H1 (cell line): ENCODE measurements at regions not wholly inside any gene's neighbourhood (a gene's known extent, or its start where the extent isn't known, plus 50 kb on each side); places are given as distances from the start of the nearest gene placed in this dataset.

Experiments used
- BACH1 ChIP-seq: IDR thresholded peaks from 2 replicates; pipeline ENCODE4 v1.6.1; 2012; ENCODE audit warnings: low read length, improper control_type of control experiment
- FOSL1 ChIP-seq: IDR thresholded peaks from 2 replicates; pipeline ENCODE4 v1.6.1; 2011; ENCODE audit warnings: mild to moderate bottlenecking, low read depth, low read length, moderate library complexity; ENCODE audit not compliant: insufficient read depth
- HDAC6 ChIP-seq: IDR thresholded peaks from one replicate; pipeline ENCODE4 v1.7.1; 2012; ENCODE audit warnings: low read depth, mild to moderate bottlenecking, inconsistent platforms, low read length, moderate library complexity
- KDM1A ChIP-seq: fragments of 200-600, 300-600 bp; sonication (generic); IDR thresholded peaks from 2 replicates; pipeline ENCODE4 v1.7.1; 2016; ENCODE audit warnings: mild to moderate bottlenecking, low read length, borderline replicate concordance
- KDM5A ChIP-seq: fragments of 200-600 bp; IDR thresholded peaks from 2 replicates; pipeline ENCODE4 v1.7.1; 2012; ENCODE audit warnings: mild to moderate bottlenecking, low read length, inconsistent platforms, mixed read lengths
- RAD21 ChIP-seq, 2 experiments: IDR thresholded peaks in 1 of 2; conservative IDR thresholded peaks in 1 of 2; 2 replicates each; pipeline ENCODE4 v1.6.1; 2011; ENCODE audit warnings: low read depth in 2 of 2, low read length in 2 of 2, improper control_type of control experiment in 1 of 2, inconsistent platforms in 1 of 2, mild to moderate bottlenecking in 1 of 2, moderate library complexity in 1 of 2
- SUZ12 ChIP-seq: fragments of 200-600 bp; sonication (generic); IDR thresholded peaks from 2 replicates; pipeline ENCODE4 v1.6.1; 2012; ENCODE audit warnings: mild to moderate bottlenecking, inconsistent platforms, low read length, moderate library complexity, mixed read lengths
- TEAD4 ChIP-seq: IDR thresholded peaks from 2 replicates; pipeline ENCODE4 v1.6.1; 2012; ENCODE audit warnings: low read depth, low read length, inconsistent platforms, mixed read lengths
- YY1 ChIP-seq: IDR thresholded peaks from 2 replicates; pipeline ENCODE4 v1.6.1; 2011; ENCODE audit warnings: low read depth, mild to moderate bottlenecking, low read length
- ZNF274 ChIP-seq: IDR thresholded peaks from 2 replicates; pipeline ENCODE4 v1.7.0; 2012; ENCODE audit warnings: low read length, borderline replicate concordance; ENCODE audit errors: extremely low read depth
- TF ChIP-seq, protein P1 (sequence below): fragments of 300-600 bp; sonication (generic); IDR thresholded peaks from 2 replicates; pipeline ENCODE4 v1.7.1; 2012; ENCODE audit warnings: low read length, moderate library complexity, mild to moderate bottlenecking, inconsistent platforms; ENCODE audit not compliant: insufficient replicate concordance

DNA sequence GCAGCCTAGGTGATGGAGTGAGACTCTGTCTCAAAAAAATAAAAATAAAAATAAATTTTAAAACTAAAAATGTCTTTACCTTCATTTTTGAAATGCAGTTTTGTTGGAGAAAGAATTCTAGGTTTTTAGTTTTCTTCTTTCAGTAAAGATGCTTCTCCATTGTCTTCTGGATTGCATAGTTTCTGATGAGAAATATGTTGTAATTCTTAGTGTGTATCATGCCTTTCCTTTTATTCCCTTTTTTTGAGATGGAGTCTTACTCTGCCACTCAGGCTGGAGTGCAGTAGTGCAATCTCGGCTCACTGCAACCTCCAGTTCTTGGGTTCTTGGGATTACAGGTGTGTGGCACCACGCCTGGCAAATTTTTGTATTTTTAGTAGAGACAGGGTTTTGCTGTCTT lies 130.0 kb upstream of the FBXO11 start (continued):
- TF ChIP-seq, protein P1, sequence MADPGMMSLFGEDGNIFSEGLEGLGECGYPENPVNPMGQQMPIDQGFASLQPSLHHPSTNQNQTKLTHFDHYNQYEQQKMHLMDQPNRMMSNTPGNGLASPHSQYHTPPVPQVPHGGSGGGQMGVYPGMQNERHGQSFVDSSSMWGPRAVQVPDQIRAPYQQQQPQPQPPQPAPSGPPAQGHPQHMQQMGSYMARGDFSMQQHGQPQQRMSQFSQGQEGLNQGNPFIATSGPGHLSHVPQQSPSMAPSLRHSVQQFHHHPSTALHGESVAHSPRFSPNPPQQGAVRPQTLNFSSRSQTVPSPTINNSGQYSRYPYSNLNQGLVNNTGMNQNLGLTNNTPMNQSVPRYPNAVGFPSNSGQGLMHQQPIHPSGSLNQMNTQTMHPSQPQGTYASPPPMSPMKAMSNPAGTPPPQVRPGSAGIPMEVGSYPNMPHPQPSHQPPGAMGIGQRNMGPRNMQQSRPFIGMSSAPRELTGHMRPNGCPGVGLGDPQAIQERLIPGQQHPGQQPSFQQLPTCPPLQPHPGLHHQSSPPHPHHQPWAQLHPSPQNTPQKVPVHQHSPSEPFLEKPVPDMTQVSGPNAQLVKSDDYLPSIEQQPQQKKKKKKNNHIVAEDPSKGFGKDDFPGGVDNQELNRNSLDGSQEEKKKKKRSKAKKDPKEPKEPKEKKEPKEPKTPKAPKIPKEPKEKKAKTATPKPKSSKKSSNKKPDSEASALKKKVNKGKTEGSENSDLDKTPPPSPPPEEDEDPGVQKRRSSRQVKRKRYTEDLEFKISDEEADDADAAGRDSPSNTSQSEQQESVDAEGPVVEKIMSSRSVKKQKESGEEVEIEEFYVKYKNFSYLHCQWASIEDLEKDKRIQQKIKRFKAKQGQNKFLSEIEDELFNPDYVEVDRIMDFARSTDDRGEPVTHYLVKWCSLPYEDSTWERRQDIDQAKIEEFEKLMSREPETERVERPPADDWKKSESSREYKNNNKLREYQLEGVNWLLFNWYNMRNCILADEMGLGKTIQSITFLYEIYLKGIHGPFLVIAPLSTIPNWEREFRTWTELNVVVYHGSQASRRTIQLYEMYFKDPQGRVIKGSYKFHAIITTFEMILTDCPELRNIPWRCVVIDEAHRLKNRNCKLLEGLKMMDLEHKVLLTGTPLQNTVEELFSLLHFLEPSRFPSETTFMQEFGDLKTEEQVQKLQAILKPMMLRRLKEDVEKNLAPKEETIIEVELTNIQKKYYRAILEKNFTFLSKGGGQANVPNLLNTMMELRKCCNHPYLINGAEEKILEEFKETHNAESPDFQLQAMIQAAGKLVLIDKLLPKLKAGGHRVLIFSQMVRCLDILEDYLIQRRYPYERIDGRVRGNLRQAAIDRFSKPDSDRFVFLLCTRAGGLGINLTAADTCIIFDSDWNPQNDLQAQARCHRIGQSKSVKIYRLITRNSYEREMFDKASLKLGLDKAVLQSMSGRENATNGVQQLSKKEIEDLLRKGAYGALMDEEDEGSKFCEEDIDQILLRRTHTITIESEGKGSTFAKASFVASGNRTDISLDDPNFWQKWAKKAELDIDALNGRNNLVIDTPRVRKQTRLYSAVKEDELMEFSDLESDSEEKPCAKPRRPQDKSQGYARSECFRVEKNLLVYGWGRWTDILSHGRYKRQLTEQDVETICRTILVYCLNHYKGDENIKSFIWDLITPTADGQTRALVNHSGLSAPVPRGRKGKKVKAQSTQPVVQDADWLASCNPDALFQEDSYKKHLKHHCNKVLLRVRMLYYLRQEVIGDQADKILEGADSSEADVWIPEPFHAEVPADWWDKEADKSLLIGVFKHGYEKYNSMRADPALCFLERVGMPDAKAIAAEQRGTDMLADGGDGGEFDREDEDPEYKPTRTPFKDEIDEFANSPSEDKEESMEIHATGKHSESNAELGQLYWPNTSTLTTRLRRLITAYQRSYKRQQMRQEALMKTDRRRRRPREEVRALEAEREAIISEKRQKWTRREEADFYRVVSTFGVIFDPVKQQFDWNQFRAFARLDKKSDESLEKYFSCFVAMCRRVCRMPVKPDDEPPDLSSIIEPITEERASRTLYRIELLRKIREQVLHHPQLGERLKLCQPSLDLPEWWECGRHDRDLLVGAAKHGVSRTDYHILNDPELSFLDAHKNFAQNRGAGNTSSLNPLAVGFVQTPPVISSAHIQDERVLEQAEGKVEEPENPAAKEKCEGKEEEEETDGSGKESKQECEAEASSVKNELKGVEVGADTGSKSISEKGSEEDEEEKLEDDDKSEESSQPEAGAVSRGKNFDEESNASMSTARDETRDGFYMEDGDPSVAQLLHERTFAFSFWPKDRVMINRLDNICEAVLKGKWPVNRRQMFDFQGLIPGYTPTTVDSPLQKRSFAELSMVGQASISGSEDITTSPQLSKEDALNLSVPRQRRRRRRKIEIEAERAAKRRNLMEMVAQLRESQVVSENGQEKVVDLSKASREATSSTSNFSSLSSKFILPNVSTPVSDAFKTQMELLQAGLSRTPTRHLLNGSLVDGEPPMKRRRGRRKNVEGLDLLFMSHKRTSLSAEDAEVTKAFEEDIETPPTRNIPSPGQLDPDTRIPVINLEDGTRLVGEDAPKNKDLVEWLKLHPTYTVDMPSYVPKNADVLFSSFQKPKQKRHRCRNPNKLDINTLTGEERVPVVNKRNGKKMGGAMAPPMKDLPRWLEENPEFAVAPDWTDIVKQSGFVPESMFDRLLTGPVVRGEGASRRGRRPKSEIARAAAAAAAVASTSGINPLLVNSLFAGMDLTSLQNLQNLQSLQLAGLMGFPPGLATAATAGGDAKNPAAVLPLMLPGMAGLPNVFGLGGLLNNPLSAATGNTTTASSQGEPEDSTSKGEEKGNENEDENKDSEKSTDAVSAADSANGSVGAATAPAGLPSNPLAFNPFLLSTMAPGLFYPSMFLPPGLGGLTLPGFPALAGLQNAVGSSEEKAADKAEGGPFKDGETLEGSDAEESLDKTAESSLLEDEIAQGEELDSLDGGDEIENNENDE: no peak
- TF ChIP-seq RAD21 (IDR thresholded peaks at IDR 0.05 in 1 of 2, conservative IDR thresholded peaks at IDR 0.05 in 1 of 2; ENCODE audit: low read depth in 2 of 2, low read length in 2 of 2) (no peak), YY1 (no peak), ZNF274 (no peak), BACH1 (no peak), HDAC6 (no peak), SUZ12 (no peak), FOSL1 (no peak), KDM5A (no peak), TEAD4 (no peak), KDM1A (no peak)
